ENCODE measurements at regions not wholly inside any gene's neighbourhood (a gene's known extent, or its start where the extent isn't known, plus 50 kb on each side); places are given as distances from the start of the nearest gene placed in this dataset.
"Not testable (repeated sequence)": the region's sequence is repeated elsewhere in the genome, so short reads cannot be mapped to it uniquely, and the experiment has no call there.

- no peak for DNase-seq (ENCODE audit: low read depth in 2 of 2)
Measured at GRCh38 chr17:27049104-27049784, 244.7 kb upstream of the WSB1 start.

- no peak for DNase-seq (ENCODE audit: low read depth in 2 of 2)
Measured at GRCh38 chr17:27065588-27065987, 228.3 kb upstream of the WSB1 start.

- DNase-seq (ENCODE audit: low read depth in 2 of 2): no peak
Measured at GRCh38 chr17:27066315-27066714, 227.6 kb upstream of the WSB1 start.

GRCh38 chr17:27069842-27070508 lies 223.9 kb upstream of the WSB1 start:
- DNase-seq (ENCODE audit: low read depth in 2 of 2): no peak

GRCh38 chr17:27070836-27071235 lies 223.1 kb upstream of the WSB1 start:
- no peak for DNase-seq (ENCODE audit: low read depth in 2 of 2)

- no peak for DNase-seq (ENCODE audit: low read depth in 2 of 2)
Measured at GRCh38 chr17:27072885-27073284, 221.0 kb upstream of the WSB1 start.

GRCh38 chr17:27076814-27077213 lies 217.1 kb upstream of the WSB1 start:
- no peak for DNase-seq (ENCODE audit: low read depth in 2 of 2)

- DNase-seq (ENCODE audit: low read depth in 2 of 2): no peak
Measured at GRCh38 chr17:27078296-27078695, 215.6 kb upstream of the WSB1 start.

GRCh38 chr17:27079660-27080059 lies 214.3 kb upstream of the WSB1 start:
- DNase-seq (ENCODE audit: low read depth in 2 of 2): no peak

- DNase-seq (ENCODE audit: low read depth in 2 of 2): no peak
Measured at GRCh38 chr17:27081002-27081638, 212.8 kb upstream of the WSB1 start.

GRCh38 chr17:27082023-27082774 lies 211.7 kb upstream of the WSB1 start:
- DNase-seq (ENCODE audit: low read depth in 2 of 2): no peak

GRCh38 chr17:27082775-27083154 lies 211.1 kb upstream of the WSB1 start:
- DNase-seq (ENCODE audit: low read depth in 2 of 2): no peak

- no peak for DNase-seq (ENCODE audit: low read depth in 2 of 2)
Measured at GRCh38 chr17:27083408-27084185, 210.3 kb upstream of the WSB1 start.

- no peak for DNase-seq (ENCODE audit: low read depth in 2 of 2)
Measured at GRCh38 chr17:27085517-27085916, 208.4 kb upstream of the WSB1 start.

- DNase-seq (ENCODE audit: low read depth in 2 of 2): no peak
Measured at GRCh38 chr17:27086526-27086925, 207.4 kb upstream of the WSB1 start.

GRCh38 chr17:27087935-27088766 lies 205.8 kb upstream of the WSB1 start:
- DNase-seq (ENCODE audit: low read depth in 2 of 2): no peak

- no peak for DNase-seq (ENCODE audit: low read depth in 2 of 2)
Measured at GRCh38 chr17:27088767-27089078, 205.2 kb upstream of the WSB1 start.

- not testable (repeated sequence) for DNase-seq (ENCODE audit: low read depth in 2 of 2)
Measured at GRCh38 chr17:27089079-27089928, 204.6 kb upstream of the WSB1 start.

GRCh38 chr17:27089929-27090247 lies 204.0 kb upstream of the WSB1 start:
- no peak for DNase-seq (ENCODE audit: low read depth in 2 of 2)

Data from lung microvascular endothelial cell (primary cell).